Brain microvascular endothelial cell (primary cell): ENCODE measurements at regions not wholly inside any gene's neighbourhood (a gene's known extent, or its start where the extent isn't known, plus 50 kb on each side); places are given as distances from the start of the nearest gene placed in this dataset.

ENCODE experiments used
- DNase-seq: peaks from one replicate; pipeline ENCODE4 v3.0.0-alpha.2; 2020
- H3K27ac ChIP-seq: fragments of 250-450 bp; sonication (Bioruptor Pico); 2 replicates; pipeline ENCODE4 v1.5.1; 2020; ENCODE audit warnings: mild to moderate bottlenecking, moderate library complexity
- H3K27me3 ChIP-seq: fragments of 250-450 bp; sonication (Bioruptor Pico); replicated peaks from 2 replicates; pipeline ENCODE4 v1.5.1; 2020; ENCODE audit warnings: mild to moderate bottlenecking
- H3K36me3 ChIP-seq: fragments of 250-450 bp; sonication (Bioruptor Pico); replicated peaks from 2 replicates; pipeline ENCODE4 v1.5.1; 2020; ENCODE audit warnings: mild to moderate bottlenecking
- H3K4me3 ChIP-seq: 2 replicates; pipeline ENCODE4 v1.5.1; 2011; ENCODE audit warnings: low read depth, mild to moderate bottlenecking, control low read depth, low read length, moderate library complexity
- in situ Hi-C: cut with HindIII; loops from 2 replicates; pipeline ENCODE4 v1.10.0; 2017; ENCODE audit warnings: low sequenced_read_pairs, low pct_ligation_motif_present
- TF ChIP-seq, protein P1 (sequence below): IDR thresholded peaks from 2 replicates; pipeline ENCODE4 v1.5.1; 2011; ENCODE audit warnings: low read depth, mild to moderate bottlenecking, moderate library complexity, low read length, control low read depth, inconsistent platforms; ENCODE audit errors: missing control alignments

DNA sequence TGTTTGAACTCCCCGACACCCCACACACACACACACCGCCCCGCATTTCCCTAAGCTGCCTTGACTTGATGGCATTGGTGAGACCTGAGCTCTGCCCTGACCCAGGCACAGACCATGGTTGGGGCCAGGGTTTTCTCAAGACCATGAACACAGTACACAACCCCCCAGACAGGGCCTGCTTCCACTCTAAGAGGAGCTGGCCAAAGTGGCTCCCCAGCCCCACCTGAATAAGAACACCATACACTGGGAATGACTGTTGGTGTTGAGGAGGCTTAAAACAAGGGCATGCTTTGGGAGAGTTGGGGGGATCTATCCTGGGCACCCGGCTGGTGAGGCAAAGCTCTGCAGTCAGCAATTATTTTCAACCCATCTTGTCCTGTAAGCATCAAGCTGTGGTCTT is 77.6 kb upstream of the SYT6 start:
- Histone ChIP-seq H3K27ac (no peak overlapping the region), H3K27me3 (no peaks in the 10 kb centered on the region), H3K36me3 (no peaks in the 10 kb centered on the region), H3K4me3 (no peak overlapping the region)
- in situ Hi-C loops: no loop called here
- TF ChIP-seq, protein P1, sequence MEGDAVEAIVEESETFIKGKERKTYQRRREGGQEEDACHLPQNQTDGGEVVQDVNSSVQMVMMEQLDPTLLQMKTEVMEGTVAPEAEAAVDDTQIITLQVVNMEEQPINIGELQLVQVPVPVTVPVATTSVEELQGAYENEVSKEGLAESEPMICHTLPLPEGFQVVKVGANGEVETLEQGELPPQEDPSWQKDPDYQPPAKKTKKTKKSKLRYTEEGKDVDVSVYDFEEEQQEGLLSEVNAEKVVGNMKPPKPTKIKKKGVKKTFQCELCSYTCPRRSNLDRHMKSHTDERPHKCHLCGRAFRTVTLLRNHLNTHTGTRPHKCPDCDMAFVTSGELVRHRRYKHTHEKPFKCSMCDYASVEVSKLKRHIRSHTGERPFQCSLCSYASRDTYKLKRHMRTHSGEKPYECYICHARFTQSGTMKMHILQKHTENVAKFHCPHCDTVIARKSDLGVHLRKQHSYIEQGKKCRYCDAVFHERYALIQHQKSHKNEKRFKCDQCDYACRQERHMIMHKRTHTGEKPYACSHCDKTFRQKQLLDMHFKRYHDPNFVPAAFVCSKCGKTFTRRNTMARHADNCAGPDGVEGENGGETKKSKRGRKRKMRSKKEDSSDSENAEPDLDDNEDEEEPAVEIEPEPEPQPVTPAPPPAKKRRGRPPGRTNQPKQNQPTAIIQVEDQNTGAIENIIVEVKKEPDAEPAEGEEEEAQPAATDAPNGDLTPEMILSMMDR: no peak
- no peak for DNase-seq

DNA sequence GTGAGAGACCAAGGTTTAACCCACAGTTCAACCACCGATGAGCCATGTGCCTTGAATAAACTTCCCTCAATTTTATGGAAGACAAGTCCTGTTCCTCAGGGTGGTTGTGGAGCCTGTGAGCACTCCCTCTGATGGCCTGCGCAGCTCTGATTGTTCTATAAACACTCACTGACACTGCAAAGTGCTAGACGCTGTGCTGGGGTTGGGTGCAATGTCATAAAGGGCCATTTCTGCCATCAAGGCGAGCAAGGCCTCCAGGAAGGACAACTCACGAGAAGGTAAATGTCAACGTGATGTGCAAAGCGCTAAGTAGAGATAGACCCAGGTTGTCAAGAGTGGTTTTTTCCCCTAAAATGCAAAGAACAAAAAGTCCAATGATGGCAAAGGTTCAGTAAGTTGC is 75.7 kb upstream of the SYT6 start:
- in situ Hi-C loops: no loop called here
- H3K36me3 ChIP-seq: no peaks in the 10 kb centered on the region
- DNase-seq: no peak
- no peak overlapping the region for H3K27ac ChIP-seq
- H3K27me3 ChIP-seq: no peaks in the 10 kb centered on the region
- no peak overlapping the region for H3K4me3 ChIP-seq
- TF ChIP-seq, protein P1: no peak

DNA sequence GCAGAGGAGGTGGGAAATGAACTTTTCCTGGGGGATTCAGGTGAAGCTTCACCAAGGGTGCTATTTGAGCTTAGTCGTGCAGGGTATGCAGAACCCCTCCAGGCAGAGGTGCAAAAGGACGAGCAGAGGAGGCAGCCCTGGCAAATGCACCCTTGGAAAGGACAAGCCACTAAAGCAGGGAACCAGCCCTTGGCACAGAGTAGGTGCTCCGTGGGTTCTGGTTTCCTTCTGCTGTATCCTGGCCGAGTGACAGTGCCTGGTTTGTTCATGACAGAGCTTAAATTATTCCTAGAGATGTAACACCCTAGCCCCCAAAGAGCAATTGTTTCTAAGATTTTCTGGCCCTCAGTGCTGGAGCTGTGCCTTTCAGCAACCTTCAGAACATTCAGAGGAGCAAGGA is 73.4 kb upstream of the SYT6 start:
- no peak overlapping the region for H3K4me3 ChIP-seq
- H3K27me3 ChIP-seq: no peaks in the 10 kb centered on the region
- in situ Hi-C loops: no loop called here
- H3K27ac ChIP-seq: no peak overlapping the region
- TF ChIP-seq, protein P1: no peak
- DNase-seq: no peak
- H3K36me3 ChIP-seq: no peaks in the 10 kb centered on the region

DNA sequence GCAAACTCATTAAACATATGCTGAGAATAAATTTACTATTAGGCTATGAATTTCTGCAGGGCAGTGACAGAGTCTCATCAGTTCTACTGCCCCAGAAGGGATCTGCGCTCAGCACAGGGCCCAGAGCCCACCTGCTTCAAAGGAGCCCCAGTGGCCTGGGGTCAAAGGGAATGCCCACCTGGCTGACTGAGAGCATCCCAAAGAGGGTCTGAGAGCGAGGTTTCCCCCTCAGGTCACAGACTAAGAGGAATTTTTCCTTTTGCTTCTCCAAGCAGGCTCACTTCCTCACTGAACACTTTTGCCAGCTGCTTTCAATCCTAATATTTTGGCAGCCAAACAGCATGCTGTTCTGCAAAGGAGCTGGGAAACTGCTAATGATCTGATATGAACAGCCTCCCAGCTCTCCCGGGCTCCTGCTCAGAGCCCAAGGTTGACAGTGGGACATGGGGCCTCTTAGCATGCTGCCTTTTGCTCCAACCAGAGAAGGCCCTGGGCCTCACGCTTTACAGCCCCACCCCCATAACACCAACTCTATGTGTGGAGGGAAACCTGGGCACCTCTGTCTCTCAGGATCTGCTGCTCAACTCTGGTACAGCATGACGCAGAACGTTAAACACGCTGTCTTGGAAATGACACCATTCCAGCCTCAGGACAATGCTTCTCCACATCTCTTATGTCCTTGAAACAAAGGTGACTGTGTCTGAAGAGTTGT is 70.7 kb upstream of the SYT6 start:
- in situ Hi-C loops: no loop called here
- H3K4me3 ChIP-seq: no peak overlapping the region
- TF ChIP-seq, protein P1: no peak
- no peaks in the 10 kb centered on the region for H3K27me3 ChIP-seq
- no peak overlapping the region for H3K27ac ChIP-seq
- no peak for DNase-seq
- H3K36me3 ChIP-seq: no peaks in the 10 kb centered on the region

DNA sequence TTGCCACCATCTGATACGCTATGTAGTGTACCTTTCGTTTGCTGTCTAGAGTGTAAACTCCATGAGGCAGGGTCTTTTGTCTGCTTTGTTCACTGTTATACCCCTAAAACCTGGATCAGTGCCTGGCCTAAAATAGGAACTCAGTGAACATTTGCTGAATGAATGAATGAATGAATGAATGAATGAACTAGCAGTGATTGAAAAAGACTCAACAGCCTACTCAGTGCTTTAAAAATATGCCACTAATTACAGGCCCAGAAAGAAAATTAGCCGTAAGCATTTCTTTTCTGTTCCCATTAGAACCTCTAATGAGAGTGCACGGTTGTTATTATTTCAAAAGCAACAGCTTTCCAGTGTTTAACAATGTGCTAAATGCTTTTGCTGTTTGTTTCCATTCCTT is 69.3 kb upstream of the SYT6 start:
- Histone ChIP-seq H3K4me3 (no peak overlapping the region), H3K27me3 (no peaks in the 10 kb centered on the region), H3K27ac (no peak overlapping the region), H3K36me3 (no peaks in the 10 kb centered on the region)
- DNase-seq: no peak
- TF ChIP-seq, protein P1: no peak
- in situ Hi-C loops: no loop called here
